ENCODE measurements at regions not wholly inside any gene's neighbourhood (a gene's known extent, or its start where the extent isn't known, plus 50 kb on each side); places are given as distances from the start of the nearest gene placed in this dataset.
"Not testable (repeated sequence)": the region's sequence is repeated elsewhere in the genome, so short reads cannot be mapped to it uniquely, and the experiment has no call there.

GRCh38 chr5:97923496-97923895, 740.4 kb upstream of the RIOK2 start:
- no peak for DNase-seq (ENCODE audit: missing footprints)
- intact Hi-C loops (cut with DNase I), result no loop called here
- ATAC-seq, result no peak

- ATAC-seq (no peak), DNase-seq (ENCODE audit: missing footprints) (no peak)
- intact Hi-C loops (cut with DNase I), result no loop called here
These were observed 741.0 kb upstream of the RIOK2 start for GRCh38 chr5:97923997-97924396.

- intact Hi-C loops (cut with DNase I), result no loop called here
- no peak for ATAC-seq
- no peak for DNase-seq (ENCODE audit: missing footprints)
These were observed 746.3 kb upstream of the RIOK2 start for GRCh38 chr5:97929383-97929782.

- ATAC-seq, result no peak
- intact Hi-C loops (cut with DNase I), result no loop called here
- no peak for DNase-seq (ENCODE audit: missing footprints)
These were observed 748.8 kb upstream of the RIOK2 start for GRCh38 chr5:97931829-97932228.

- no peak for DNase-seq (ENCODE audit: missing footprints)
- intact Hi-C loops (cut with DNase I), result no loop called here
- no peak for ATAC-seq
These were observed 753.2 kb upstream of the RIOK2 start for GRCh38 chr5:97936231-97936630.

GRCh38 chr5:97937846-97938245, 754.8 kb upstream of the RIOK2 start:
- intact Hi-C loops (cut with DNase I), result no loop called here
- DNase-seq (ENCODE audit: missing footprints), result no peak
- no peak for ATAC-seq

- ATAC-seq (no peak), DNase-seq (ENCODE audit: missing footprints) (no peak)
- intact Hi-C loops (cut with DNase I), result no loop called here
These were observed 760.0 kb upstream of the RIOK2 start for GRCh38 chr5:97943036-97943435.

GRCh38 chr5:97951139-97951538, 768.1 kb upstream of the RIOK2 start:
- DNase-seq (ENCODE audit: missing footprints), result no peak
- no peak for ATAC-seq
- intact Hi-C loops (cut with DNase I), result no loop called here

DNA sequence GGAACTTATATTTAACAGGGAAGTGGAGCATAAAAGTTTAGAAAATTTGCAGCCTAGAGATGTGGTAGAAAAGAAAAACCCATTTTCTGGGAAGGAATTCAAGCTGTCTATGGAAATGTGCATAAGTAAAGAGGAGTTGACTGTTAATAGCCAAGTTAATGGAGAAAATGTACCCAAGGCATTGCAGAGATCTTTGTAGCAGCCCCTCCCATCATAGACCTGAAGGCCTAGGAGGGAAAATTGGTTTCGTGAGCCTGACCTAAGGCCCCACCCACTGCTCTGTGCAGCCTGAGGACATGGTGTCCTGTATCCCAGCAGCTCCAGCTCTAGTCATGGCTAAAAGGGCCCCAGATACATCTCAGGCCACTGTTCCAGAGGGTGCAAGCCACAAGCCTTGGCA, 772.4 kb upstream of the RIOK2 start:
- intact Hi-C loops (cut with DNase I), result no loop called here
- ATAC-seq (no peak), DNase-seq (ENCODE audit: missing footprints) (no peak)

DNA sequence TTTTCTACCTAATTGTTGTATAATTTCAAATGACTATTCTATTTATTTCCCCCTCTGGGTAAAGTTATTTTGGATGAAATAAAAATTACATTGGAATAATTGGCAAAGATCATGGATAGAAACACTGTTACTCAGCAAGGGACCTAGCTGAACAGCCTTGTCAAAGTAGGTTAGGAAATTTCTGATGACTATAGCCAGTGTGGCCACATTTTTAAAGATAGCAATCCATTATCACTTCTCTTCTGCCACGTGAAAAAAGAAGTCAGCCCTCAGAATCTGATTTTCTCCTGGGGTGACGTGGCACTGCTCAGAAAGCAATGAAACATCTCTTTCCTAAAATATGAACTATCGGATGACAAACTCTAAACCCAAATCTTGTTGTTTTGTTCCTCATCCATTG, 784.2 kb upstream of the RIOK2 start:
- intact Hi-C loops (cut with DNase I), result no loop called here
- no peak for DNase-seq (ENCODE audit: missing footprints)
- ATAC-seq, result no peak

DNA sequence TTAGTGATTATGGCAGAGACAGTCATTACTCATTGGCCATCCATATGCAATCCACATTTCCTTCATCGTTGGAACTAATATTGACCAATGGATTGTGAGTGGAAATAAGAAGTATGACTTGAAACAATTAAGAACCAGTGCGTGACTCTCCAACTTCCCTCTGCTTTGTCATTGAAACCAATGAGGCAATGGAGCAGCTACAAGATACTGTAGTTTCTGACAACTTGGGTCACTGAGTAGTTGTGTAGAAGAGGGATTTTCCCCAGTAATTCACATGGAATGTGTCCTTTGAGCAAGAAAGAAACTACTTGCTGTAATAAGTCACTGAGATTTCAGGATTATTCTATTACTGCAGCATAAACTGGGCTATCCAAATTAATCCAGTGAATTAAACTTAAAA, 785.3 kb upstream of the RIOK2 start:
- no peak for DNase-seq (ENCODE audit: missing footprints)
- ATAC-seq, result no peak
- intact Hi-C loops (cut with DNase I), result no loop called here

GRCh38 chr5:97979740-97980139, 793.7 kb upstream of the RGMB start:
- DNase-seq (ENCODE audit: missing footprints) (no peak), ATAC-seq (peak; percentile 37)
- intact Hi-C loops (cut with DNase I), result no loop called here

DNA sequence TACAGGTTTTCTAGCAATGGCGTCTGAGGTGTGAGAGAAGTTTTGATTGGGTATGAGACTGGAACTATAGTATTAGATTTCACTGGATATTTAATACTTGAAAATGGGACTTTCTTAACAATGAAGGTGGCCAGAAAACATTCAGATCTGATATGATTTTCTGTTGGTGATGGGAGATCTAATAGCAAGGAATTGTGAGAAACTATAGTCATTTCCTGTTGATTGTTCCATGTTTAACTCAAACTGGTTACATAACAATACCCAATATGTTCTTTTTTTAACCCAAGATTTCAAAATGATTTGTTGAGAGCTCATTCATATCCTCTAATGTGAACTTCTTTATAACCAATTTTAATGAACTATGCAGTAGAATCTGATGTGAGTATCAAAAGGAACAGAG, 793.2 kb upstream of the RGMB start:
- DNase-seq (ENCODE audit: missing footprints) (no peak), ATAC-seq (no peak)
- intact Hi-C loops (cut with DNase I), result no loop called here

- intact Hi-C loops (cut with DNase I), result no loop called here
- no peak for DNase-seq (ENCODE audit: missing footprints)
- ATAC-seq, result no peak
These were observed 787.4 kb upstream of the RGMB start for GRCh38 chr5:97986069-97986468.

- intact Hi-C loops (cut with DNase I), result no loop called here
- no peak for DNase-seq (ENCODE audit: missing footprints)
- no peak for ATAC-seq
These were observed 782.2 kb upstream of the RGMB start for GRCh38 chr5:97991236-97991635.

GRCh38 chr5:97998941-97999340, 774.5 kb upstream of the RGMB start:
- intact Hi-C loops (cut with DNase I), result no loop called here

DNA sequence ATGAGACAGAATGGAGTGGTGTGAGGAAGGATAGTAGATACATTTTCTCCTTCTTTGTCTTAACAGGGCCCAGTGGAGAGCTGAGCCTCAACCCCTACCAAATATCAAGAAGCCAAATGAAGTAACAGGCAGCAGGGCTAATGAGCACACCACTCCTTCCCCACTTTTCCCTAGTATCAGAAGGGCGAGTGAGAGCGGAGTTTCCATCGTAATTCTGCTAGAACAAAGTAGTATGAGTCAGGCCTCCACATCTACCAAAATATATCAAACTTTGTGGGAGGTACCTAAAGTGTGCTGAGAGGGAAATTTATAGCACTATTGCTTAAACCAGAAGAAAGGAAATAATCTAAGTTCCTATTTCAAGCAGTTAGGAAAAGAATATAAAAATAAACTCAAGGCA, 769.0 kb upstream of the RGMB start:
- DNase-seq (ENCODE audit: missing footprints) (no peak), ATAC-seq (no peak)
- intact Hi-C loops (cut with DNase I), result no loop called here

More at GRCh38 chr5:97998941-97999340, 774.5 kb upstream of the RGMB start:
- DNase-seq (ENCODE audit: missing footprints), result no peak
- ATAC-seq, result no peak

DNA sequence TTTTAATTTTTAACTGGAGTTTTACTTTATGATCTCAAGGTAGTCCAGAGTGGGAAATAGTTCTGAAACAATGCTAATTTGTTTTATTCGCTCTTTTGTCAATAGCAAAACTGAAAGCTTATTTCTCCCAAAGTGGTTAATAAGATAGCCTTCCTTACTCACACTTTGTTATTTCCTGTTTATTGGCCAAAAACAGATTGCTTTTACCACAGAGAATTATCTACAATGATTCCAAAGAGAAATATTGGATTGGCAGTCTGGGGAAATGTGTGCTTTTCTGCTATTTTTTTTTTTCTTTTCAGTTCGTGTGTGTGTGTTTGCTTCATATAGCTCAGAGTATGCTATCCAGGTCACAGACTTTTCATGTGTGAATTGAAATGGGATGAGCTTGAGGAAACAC, 756.7 kb upstream of the RGMB start:
- DNase-seq (ENCODE audit: missing footprints) (no peak), ATAC-seq (no peak)
- intact Hi-C loops (cut with DNase I), result no loop called here

DNA sequence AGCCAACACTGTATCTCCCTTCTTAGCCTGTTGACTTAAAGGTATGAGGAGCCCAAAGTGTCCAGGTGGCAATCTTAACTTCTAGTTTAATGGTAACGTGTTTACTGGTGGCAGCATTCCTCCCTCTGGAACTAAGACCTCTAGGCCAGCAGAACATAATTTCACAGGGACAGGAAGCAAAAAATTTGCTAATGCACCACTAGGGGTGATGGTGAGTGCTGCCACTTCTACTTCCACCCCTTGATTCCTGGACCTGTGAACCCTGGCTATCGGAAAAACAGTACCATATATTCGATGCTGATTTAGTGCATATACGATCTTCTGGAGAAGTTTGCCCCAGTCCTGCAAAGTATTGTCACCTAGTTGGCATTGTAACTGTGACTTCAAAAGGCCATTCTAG, 743.2 kb upstream of the RGMB start:
- ATAC-seq; intact Hi-C loops (cut with DNase I); DNase-seq (ENCODE audit: missing footprints): not testable (repeated sequence)

GRCh38 chr5:98031036-98031435, 742.4 kb upstream of the RGMB start:
- DNase-seq (ENCODE audit: missing footprints); intact Hi-C loops (cut with DNase I); ATAC-seq: not testable (repeated sequence)

DNA sequence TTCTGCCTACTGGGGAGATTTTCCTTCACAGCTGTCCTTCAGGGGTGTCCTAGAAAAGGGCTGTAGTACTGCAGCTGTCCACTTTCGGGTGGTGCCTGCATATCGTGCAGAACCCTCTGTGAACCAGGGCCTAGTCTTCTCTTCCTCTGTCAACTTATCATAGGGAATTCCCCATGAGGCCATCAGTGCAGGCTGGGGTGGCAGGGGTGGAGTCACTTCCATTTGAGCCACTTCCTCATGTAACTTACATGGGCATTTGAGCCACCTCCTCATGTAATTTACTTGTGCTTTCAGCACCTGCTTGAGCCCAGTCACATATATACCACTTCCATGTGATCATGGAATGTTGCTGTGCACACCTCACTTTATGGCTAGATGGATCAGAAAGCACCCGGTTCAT, 742.0 kb upstream of the RGMB start:
- ATAC-seq (no peak), DNase-seq (ENCODE audit: missing footprints) (no peak)
- intact Hi-C loops (cut with DNase I), result no loop called here

- intact Hi-C loops (cut with DNase I), result no loop called here
- ATAC-seq (no peak), DNase-seq (ENCODE audit: missing footprints) (no peak)
These were observed 741.5 kb upstream of the RGMB start for GRCh38 chr5:98031926-98032325.
